Kasumi-1 (cell line): ENCODE measurements at regions not wholly inside any gene's neighbourhood (a gene's known extent, or its start where the extent isn't known, plus 50 kb on each side); places are given as distances from the start of the nearest gene placed in this dataset.
A peak's percentile ranks its signal among the peaks of the same experiment; 100 is the strongest.
"Not testable (repeated sequence)": the region's sequence is repeated elsewhere in the genome, so short reads cannot be mapped to it uniquely, and the experiment has no call there.

Experiments
- DNase-seq, 2 experiments: peaks; one replicate each; lab custom pipeline; 2025; lab: John Stamatoyannopoulos, UW

DNA sequence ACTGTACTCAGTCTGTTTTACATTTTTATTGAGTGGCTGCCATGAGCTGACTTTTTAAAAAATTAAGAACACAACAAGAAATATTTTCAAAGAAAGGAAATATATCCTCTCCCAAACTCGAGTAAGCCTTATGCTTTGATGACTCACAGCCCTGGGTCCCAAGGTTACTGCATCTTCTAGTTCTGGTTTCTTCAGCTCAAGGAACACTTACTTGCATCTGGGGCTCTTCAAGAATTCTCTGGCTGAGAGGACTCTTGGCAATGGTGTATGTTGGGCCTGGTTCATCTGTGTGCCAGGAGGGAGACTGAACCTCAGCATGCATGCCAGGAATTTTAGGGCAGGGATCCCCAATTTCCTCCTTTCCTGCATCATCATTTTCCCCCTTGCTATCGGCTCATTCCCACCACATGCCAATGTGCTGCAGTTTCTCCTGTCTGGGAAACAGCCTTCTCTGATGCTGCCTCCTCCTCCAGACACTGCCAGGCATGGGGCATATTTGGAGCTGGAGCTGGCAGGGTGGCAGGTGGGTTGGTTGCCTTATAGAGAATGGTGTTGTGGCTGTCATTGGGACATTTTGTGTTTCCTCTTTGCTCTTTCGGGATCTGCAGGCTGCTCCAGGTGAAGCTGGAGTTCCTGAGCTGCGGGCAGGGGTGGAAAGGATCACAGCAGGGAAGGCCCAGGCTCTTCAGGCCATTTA is 192.2 kb upstream of the HS6ST1 start:
- DNase-seq, result no peak

DNA sequence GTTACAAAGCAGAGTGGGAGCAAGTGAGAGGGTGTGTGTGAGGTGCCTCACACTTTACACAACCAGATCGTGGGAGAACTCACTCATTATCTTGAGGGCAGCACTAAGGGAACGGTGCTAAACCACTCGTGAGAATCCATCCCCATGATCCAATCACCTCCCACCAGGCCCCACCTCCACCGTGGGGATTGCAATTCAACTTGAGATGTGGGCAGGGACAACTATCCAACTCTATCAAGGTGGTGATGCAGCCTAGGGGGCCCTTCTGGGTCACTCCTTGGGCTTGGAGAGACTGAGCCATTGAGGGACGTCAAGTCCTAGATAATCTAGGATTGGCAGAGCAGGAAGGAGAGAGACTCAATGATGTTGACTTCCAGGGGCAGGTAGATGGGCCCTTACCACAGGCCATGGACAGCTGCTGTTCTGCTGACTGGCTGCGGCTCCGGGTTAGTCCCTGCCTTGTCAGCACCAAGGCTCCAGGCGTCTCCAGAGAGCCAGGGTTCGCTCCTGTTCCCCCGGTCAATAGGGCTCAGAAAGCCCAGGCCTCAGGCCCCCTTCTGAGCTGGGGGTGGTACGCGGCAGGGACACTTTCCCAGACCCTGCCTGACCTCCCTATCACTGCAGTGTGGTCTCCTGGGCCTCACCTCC is 193.2 kb upstream of the HS6ST1 start:
- no peak for DNase-seq

DNA sequence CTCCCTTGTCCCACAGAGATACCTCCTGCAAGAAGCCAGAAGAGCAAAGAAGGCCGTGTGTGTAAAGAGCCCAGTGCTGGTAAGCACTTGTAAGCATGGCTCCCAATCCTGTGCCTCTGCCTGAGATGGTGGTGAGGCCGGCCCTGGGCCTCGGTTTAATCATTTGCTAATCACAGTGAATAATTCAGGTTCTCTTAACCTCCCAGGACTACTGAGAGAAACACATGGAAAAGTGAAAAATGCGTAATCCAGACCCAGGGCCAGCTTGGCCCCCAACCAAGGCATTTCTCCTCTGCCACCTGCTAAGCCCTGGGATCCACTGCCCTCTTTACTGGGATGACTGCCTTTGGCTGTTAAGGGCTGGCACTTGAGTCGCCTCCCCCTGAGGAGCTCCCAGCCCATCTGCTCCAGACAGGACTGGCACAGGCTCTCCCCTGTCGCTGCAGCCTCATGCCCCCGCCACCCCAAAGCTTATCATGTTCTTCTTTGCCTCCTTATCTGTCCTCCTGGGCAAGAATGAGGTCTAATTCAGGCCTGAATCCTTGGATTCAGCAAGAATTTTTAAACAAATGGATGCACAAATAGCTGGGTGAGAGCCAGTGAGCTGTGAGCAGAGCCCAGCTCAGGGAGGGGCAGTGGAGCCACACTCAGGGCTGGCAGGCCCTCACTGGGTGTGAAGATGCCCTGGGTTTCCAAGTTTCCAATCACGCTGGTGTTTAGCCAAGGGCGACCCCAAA is 193.9 kb upstream of the HS6ST1 start:
- no peak for DNase-seq

DNA sequence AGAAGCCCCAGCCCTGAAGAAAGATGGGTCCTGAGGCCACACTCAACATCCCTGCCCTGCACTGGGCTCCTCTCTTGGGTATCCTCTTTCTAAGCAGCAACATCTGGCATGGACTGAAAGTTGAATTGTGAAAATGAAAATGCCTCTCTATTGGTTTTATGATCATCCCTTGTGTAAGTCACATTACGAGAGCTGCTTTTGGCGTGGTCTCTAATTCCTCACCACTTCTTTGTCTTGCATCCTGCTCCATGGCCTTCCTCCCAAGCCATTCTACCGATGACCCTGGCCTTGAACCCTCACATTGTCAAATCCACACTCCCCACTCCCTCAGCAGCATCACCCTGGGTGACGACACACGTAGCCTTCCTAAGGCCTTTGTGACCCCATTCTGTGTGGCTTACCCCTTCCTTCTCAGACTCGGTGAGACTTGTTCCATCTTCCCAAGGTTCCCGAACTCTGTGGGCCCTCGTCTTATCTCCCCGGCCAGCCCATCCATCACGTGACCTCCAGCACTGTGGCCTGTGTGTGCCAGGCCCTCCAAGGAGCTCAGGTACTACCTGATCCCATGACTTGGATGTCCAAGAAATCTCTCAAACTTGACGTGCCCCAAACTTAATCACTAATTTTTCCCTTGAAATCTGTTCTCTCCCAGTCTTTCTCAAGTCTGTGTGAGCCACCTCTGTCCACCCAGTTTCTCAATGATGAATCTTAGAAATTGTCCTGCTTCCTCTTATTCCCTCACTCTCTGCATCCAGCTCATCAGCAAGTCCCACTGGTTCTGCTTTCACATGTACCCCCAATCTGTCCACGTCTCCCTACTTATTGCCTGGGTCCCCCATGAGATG is 194.7 kb upstream of the HS6ST1 start:
- DNase-seq, result peak in 1 of 2 experiments; percentile 42

DNA sequence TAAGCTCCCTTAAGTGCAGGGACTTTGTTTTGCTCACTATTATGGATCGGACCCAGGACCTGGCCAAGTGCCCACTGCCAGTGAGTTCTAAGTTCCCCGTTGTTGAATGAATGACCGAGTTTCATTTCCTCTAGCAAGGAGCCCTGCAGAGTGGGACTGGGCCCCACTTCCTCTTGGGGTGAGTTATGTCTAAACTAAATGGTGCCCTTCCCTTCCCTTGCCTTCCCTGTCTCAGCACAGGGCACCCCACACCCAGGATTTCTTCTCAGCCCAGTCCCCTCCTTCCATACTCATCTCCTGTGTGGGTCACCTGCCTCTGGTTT is 195.3 kb upstream of the HS6ST1 start:
- peak; percentile 31 to 42 for DNase-seq

DNA sequence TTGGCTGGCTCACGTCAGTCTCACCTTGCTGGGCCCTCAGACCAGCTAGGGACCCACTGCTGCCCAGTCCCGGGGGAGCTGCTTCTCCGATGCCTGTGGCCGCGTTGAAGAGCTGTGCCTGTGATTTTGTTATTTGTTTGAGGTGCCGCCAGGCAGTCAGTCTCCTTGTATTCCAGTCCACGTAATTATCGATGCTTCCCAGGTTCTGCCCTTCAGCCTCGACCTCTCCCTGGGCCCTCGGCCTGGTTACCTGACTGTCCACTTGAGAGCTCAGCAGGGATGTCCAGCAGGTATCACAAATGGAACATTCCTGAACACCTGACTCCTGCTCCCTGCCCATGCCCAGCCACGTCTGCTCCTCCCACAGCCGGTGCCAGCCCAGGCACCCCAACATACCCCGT is 195.9 kb upstream of the HS6ST1 start:
- DNase-seq, result no peak

DNA sequence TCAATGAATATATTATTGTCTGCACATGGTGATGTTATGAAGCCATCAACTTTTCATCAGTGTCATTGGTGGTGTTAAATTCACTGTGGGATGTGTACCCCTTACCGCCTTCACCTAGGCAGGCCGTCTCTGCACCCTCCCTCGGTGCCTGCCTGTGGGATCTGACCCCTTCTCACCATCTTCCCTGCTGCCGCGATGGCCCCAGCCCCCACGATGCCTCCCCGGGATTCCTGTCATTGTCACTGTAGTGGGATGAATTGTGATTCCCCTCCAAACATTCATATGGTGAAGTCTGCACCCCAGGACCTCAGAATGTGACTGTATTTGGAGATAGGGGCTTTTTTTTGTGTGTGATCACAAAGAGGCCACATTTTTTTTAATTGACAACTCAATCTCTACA is 198.3 kb upstream of the HS6ST1 start:
- DNase-seq, result no peak

DNA sequence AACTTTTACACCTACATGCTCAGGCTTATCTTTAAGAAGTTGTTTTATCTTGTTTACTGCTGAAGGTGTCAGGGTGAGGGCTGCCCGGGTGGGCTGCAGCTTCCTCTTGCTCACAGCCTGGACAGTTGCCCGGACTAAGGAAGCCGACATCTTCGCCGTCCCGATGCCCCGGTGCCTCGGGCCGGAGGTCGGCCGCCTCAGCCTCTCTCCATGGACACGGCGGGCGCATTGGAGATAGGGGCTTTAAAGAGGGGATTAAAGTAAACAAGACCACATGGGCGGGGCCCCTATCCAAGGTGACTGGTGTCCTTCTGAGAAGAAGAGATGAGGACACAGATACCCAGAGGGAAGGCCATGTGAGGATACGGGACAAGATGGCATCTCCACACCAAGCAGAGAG is 200.4 kb upstream of the HS6ST1 start:
- not testable (repeated sequence) for DNase-seq

DNA sequence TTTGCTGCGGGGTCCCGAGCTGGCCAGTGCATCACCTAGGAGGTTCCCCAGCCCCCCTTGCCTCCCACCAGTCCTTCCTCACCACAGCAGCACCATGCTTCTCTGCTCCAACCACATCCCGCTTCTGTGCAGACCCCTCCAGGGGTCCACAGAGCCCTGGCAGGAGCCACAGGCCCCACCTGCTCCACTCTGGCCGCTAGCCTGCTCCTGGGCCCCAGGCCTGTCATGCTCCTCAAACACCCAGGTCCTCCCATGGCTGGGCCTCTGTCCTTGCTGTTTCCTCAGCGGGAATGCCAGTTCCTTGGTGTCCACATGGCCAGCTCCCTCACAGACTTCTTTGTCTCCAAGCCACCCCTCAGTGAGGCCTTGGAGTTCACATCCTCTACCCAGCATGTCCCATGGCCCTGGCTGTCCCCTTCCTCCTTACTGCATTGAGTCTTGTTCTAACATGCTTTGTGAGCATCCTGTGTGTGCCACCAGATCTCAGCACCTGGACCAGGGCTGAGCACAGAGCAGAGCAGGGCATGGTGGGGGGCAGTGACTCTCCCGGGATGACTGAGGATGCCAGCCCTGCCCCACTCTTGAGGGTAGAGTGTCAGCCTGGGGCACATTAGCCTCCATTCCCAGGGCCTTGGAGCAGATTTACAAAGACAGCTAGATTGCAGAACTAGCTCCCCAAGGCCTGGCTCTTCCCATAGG is 201.0 kb upstream of the HS6ST1 start:
- no peak for DNase-seq

DNA sequence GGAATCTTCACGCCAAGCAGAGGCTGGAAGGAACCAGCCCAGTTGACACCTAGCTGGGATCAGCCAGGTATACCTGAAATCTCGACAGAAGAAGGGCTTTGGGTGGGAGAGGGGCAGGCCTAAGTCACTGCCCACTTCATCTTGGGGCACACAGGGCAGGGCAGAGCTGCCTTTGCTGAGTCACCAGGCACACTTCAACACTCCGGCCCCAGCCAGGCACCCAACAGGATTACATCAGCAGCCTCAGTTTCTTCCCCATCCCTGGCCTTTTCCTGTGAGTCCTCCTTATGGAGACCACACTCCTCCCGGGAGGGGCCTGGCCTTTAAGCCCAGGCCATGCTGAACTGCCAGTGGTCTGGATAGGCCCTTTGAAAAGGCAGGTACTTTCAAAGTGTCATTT is 201.7 kb upstream of the HS6ST1 start:
- DNase-seq, result no peak

DNA sequence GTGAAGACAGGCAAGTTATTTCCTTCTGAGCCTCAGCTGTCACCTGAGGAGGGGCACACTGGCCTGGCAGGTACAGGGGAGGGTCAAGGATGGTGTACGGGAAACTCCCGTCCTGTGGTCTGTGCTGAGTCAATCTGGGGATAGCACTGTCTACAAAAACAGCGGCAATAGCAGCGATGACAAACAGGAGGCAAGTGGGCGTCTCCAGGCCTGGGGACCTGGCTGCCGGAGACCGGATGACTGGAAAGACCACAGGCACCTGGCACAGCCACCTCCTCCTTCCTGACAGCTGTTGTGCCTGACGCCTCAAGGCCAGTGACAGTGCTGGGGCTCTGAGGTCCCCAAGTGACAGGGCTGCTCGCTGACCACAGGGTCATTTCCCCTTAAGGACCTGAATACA is 202.1 kb upstream of the HS6ST1 start:
- DNase-seq, result no peak

DNA sequence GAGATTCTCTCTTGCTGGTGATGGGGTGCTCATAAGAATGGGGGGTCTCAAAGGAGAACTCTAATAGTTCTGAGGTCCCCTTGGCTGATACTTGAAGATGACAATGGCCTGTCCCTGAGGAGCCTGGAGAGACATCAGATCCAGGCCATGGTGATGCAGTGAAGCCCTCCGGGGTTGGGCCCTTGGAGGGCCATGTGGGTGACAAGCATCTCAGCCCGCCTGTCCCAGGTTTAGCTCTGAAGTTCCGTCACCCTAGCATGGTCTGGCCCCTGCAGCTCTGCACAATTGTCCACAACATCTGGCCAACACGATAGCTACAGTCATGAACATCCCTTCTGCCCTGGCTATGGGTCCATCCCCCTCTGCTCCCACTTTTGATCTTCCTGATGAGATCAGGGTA is 202.8 kb upstream of the HS6ST1 start:
- DNase-seq, result no peak

DNA sequence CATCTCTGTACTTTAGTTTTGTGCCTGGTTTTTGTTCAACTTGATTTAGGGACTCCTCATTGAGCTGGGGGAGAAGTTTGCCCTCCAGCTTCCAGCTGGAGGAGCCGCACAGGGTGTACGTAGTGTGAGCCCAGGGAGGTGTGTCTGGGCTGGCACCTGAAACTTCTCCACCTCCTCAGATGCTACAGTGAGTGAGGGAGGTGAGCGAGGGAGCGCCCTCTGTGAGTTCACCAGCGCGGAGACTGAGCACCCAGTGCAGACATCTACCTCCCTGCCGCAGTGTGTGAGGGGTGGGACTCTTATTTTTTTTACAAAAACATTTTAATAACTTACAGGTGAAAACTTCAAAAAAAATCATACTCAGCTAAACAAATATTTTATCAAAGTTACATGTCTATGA is 204.2 kb upstream of the HS6ST1 start:
- no peak for DNase-seq

DNA sequence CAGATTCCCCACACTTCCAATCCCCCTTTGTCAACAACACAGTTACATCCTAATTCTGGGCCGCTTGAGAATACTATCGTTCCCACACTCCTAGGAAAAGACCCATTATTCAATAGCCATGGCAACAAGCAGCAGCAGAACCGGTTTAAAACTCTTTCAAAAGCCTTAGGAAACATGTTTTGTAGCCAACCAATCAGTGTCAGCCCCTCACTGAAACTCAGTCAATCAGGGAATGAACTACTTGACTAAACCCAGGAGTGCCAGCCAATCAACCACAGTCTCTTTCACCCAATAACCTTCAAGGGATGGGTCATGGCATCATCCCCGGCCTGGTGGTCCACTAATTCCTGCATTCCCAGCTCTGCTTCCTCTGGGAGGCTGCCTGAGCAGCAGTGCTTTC is 204.8 kb upstream of the HS6ST1 start:
- no peak for DNase-seq

DNA sequence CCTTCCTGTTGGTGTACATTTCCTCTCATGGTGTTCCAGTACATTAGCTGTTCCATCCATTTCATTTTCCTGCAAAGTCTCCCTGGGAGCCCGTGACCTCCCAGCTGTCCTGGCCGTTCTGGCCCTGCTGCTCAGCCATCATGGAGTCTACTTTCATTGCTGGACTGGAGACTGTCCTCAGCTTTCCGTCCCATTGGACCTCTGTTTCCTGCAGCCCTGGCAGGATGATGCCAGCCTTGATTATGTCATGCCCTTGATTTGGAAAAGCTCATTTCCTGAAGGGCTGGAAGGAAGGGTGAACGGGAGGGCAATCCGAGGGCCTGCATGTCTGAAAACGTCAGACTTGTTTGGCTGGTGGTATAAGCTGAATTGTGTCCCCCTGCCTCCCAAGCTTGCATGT is 205.5 kb upstream of the HS6ST1 start:
- DNase-seq, result no peak

DNA sequence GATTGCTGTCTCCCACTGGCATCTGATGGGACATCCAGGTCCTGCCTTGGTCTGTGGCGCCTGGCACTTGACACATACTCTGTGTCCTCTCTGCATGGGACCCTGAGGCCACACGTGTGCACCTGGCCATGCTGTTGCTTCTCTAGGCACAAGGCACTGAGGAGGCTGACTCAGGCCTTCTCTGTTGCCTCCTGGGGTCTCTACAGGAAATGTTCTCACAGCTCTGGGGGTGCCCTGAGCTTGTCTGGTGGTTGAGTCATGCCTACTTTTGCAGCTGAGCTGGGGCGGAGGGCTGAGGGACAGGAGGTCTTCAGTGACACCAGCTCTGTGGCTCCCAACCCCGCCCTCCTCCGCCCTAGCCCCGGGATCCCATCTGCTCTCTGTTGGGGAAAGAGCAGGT is 207.0 kb upstream of the HS6ST1 start:
- DNase-seq, result no peak

DNA sequence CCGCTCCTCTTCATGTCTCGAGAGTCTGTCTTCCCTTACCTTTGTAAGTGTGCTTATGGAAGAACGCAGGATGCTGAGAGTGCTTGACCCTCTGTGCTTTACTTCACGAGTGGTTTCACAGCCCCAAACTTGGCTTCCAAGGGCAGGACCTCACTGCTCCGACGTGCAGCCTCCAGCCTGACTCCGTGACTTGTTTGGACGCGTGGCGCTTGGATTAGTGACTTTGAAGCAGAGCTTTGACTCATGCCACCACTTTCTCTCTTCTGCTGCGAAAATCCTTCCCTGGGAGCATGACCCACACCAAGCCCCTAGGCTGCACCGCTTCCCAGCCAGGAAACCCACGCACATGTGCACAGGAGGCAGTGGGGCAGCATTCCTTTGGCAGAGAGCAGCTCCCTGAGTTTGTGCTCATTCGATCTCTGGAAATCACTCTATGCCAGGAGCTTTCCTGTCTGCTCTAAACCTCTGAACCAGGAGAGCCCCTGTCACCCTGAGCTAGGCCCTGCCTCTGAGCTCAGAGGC is 207.8 kb upstream of the HS6ST1 start:
- DNase-seq, result no peak

DNA sequence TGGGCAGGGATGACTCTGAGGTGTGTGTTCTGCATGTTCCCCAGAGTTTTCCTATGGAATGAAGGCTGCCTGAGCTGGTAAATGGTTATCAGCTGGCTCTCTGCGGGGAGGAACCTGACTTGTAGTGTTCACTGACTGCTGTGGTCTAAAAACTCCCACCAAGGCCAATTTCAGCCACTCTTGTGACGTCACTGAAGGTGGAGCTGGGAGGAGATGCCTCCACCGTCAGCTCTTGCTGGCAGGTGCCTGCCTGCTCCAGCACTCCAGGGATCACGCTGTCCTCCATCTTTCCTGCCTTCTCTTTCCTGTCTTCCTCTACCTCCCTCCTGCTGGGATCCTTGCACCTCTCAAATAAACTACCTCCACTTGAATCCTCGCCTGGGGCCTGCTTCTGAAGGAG is 209.5 kb upstream of the HS6ST1 start:
- no peak for DNase-seq

DNA sequence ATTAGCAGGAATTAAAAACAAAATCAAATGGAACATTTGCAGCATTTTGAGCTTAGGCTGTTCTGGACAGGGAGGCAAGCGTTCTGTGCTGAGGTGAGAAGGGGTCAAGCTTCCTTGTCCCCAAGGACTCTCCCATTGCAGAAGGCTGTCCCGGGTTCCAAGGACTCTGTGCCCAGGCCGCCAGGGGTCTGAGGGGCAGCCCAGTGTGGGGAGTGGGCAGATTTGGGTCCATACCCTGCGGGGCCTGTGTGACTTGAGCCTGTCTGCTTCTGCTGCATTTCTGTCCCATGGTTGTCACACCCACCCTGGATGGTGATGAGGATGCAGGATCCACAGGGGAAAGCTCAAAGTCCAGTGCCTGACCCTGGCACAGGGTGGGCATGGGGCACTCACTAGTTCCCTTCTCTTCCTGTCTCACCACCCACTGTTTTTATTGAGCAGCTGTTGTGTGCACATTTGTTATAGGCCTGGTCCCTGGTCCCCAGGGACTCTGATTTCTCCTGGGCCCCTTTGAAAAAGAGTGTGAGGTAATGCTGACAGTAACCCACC is 211.4 kb upstream of the HS6ST1 start:
- DNase-seq, result no peak

DNA sequence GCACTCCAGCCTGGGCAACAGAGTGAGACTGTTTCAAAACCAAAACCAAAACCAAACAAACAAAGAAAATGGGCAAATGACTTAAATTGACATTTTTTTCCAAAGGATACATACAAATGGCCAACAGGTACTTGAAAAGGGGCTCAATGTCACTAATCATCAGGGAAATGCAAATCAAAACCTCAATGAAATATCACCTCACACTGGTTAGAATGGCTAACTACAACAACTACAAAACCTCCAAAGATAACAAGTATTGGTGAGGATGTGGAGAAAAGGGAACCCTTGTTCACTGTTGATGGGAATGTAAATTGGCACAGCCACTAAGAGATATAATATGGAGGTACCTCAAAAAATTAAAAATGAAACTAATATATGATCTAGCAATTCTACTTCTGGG is 213.2 kb upstream of the HS6ST1 start:
- peak; percentile 36 to 49 for DNase-seq

DNA sequence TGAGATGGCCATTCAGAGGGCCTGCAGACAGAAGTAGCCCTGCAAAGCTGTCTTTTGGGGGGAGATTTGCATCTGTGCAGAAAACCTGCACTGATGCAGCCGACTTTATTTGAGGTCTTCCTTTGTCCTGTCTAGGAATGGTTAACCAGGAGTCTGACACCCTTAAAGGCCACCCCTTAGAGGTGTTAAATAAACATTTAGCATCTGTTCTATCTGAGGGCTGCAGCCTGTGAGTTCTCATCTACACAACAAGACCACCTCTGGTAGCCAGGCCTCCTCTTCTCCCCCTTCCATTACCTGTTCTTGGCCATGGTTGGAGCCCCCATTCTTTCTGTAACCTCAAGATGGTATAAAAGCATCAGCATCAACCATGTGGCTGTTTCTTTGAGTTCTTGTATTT is 214.4 kb upstream of the HS6ST1 start:
- no peak for DNase-seq
